Tibial nerve (tissue), 4 donors: ENCODE measurements at regions not wholly inside any gene's neighbourhood (a gene's known extent, or its start where the extent isn't known, plus 50 kb on each side); places are given as distances from the start of the nearest gene placed in this dataset.
A peak's percentile ranks its signal among the peaks of the same experiment; 100 is the strongest.

ENCODE experiments used
- DNase-seq, 2 donors: peaks; one replicate each; pipeline ENCODE4 v3.0.0-alpha.2; 2019; ENCODE audit warnings: low spot score in 2 of 2
- H3K27ac ChIP-seq, 4 donors: fragments of 200-600 bp; sonication (generic) in 3 of 4; one replicate each; pipeline ENCODE4 v1.5.1; 2017 to 2019; ENCODE audit warnings: mild to moderate bottlenecking in 1 of 4
- H3K27me3 ChIP-seq, 2 donors: fragments of 200-600 bp; sonication (generic) in 1 of 2; one replicate each; pipeline versions ENCODE4 v1.5.1 to v1.6.0; 2017 to 2019
- H3K36me3 ChIP-seq, 3 donors: fragments of 200-600 bp; sonication (generic); one replicate each; pipeline ENCODE4 v1.5.1; 2018 to 2019
- H3K4me1 ChIP-seq, 4 donors: fragments of 200-600 bp; sonication (generic) in 3 of 4; one replicate each; pipeline ENCODE4 v1.5.1; 2017 to 2019
- H3K4me3 ChIP-seq, 4 donors: fragments of 200-600 bp; sonication (generic) in 3 of 4; one replicate each; pipeline ENCODE4 v1.5.1; 2017 to 2019; ENCODE audit warnings: mild to moderate bottlenecking in 1 of 4, moderate library complexity in 1 of 4
- H3K9me3 ChIP-seq, 4 donors: fragments of 200-600 bp; sonication (generic) in 3 of 4; one replicate each; pipeline ENCODE4 v1.5.1; 2017 to 2019
- CTCF ChIP-seq, 5 experiments: fragments of 200-600 bp in 3 of 5; fragments of 450-650 bp in 2 of 5; sonication (generic) in 3 of 5; IDR thresholded peaks; one replicate each; pipeline ENCODE4 v1.5.1; 2016 to 2019; ENCODE audit warnings: antibody characterized with exemption in 5 of 5, mild to moderate bottlenecking in 3 of 5, moderate library complexity in 2 of 5
- EP300 ChIP-seq, 2 donors: sonication (generic); formaldehyde crosslinking; IDR thresholded peaks; one replicate each; pipeline ENCODE4 v1.6.1; 2017; ENCODE audit warnings: antibody characterized with exemption in 2 of 2, mild to moderate bottlenecking in 1 of 2
- POLR2A ChIP-seq, 2 donors: fragments of 450-650 bp; IDR thresholded peaks; one replicate each; pipeline ENCODE4 v1.6.1; 2017; ENCODE audit warnings: antibody characterized with exemption in 2 of 2, mild to moderate bottlenecking in 2 of 2, moderate library complexity in 2 of 2
- WGBS, 2 donors: methylation state at CpG; one replicate each; pipeline ENCODE4 v1.1.5; 2018; 5-methylcytosine and 5-hydroxymethylcytosine counted together

- H3K27ac ChIP-seq, result no peak overlapping the region
Observed at GRCh38 chr4:152197211-152197610, 338.7 kb downstream of the FBXW7 start.

DNA sequence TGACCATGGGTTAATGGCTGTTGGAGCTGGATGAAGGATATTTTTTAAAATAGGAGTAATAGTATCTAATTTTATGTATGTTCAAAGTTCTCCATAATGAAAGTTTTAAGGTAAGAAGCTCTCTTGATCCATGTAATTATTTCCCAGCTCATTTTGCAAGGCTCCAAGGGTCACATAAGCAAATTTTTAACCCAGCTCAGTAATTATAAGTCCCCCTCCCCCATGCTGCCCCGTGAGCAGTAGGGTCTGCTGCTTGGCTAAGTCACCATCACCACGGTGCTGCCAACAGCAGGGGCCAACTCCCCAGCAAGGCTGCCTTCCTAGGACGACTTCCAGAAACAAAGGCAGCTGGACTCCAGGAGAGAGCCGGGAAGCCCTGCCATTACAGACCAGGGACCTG is 340.0 kb downstream of the FBXW7 start:
- no peak for DNase-seq
- TF ChIP-seq POLR2A (IDR thresholded peaks at IDR 0.05), result no peak
- TF ChIP-seq EP300 (IDR thresholded peaks at IDR 0.05), result no peak
- TF ChIP-seq CTCF (IDR thresholded peaks at IDR 0.05), result no peak
- no peaks in the 10 kb centered on the region for H3K36me3 ChIP-seq
- H3K4me3 ChIP-seq, result no peak overlapping the region
- 63 to 65% methylated on average over 4 of the region's 4 CpGs for WGBS, 2 donors
- no peaks in the 10 kb centered on the region for H3K27me3 ChIP-seq
- no peak overlapping the region for H3K27ac ChIP-seq
- peaks cover 0 to 3% (median 0%) of the 10 kb centered on the region in 4 donors for H3K9me3 ChIP-seq
- H3K4me1 ChIP-seq, result no peaks in the 10 kb centered on the region

More at GRCh38 chr4:152197211-152197610, 338.7 kb downstream of the FBXW7 start:
- H3K4me1 ChIP-seq, result no peaks in the 10 kb centered on the region
- no peak for DNase-seq
- H3K36me3 ChIP-seq, result no peaks in the 10 kb centered on the region
- no peak for TF ChIP-seq CTCF (IDR thresholded peaks at IDR 0.05)
- TF ChIP-seq EP300 (IDR thresholded peaks at IDR 0.05), result peak in 1 of 2 donors; percentile 8
- WGBS, 2 donors, result 37 to 38% methylated on average over 6 of the region's 6 CpGs
- no peak overlapping the region for H3K4me3 ChIP-seq
- H3K9me3 ChIP-seq, result peaks cover 0 to 3% (median 0%) of the 10 kb centered on the region in 4 donors
- no peaks in the 10 kb centered on the region for H3K27me3 ChIP-seq

GRCh38 chr4:152193059-152193458 is 342.8 kb downstream of the FBXW7 start:
- Histone ChIP-seq H3K27me3 (no peaks in the 10 kb centered on the region), H3K9me3 (peaks cover 0 to 3% (median 0%) of the 10 kb centered on the region in 4 donors), H3K4me3 (no peak overlapping the region), H3K27ac (no peak overlapping the region), H3K36me3 (no peaks in the 10 kb centered on the region), H3K4me1 (no peaks in the 10 kb centered on the region)
- DNase-seq, result no peak
- TF ChIP-seq EP300 (IDR thresholded peaks at IDR 0.05) (no peak), POLR2A (IDR thresholded peaks at IDR 0.05) (no peak), CTCF (IDR thresholded peaks at IDR 0.05) (no peak)
- WGBS, 2 donors, result 91 to 92% methylated on average over 2 of the region's 2 CpGs

- H3K27me3 ChIP-seq, result no peaks in the 10 kb centered on the region
- WGBS, 2 donors, result 97% methylated on average over 7 of the region's 7 CpGs
- H3K9me3 ChIP-seq, result peaks cover 0 to 3% (median 0%) of the 10 kb centered on the region in 4 donors
- H3K4me1 ChIP-seq, result no peaks in the 10 kb centered on the region
- no peak overlapping the region for H3K4me3 ChIP-seq
- no peak for DNase-seq
- no peak overlapping the region for H3K27ac ChIP-seq
- no peak for TF ChIP-seq EP300 (IDR thresholded peaks at IDR 0.05)
- no peaks in the 10 kb centered on the region for H3K36me3 ChIP-seq
Observed at GRCh38 chr4:152190907-152191306, 345.0 kb downstream of the FBXW7 start.

GRCh38 chr4:152189451-152190179 is 346.3 kb downstream of the FBXW7 start:
- Histone ChIP-seq H3K27me3 (no peaks in the 10 kb centered on the region), H3K27ac (no peak overlapping the region), H3K4me3 (no peak overlapping the region), H3K36me3 (no peaks in the 10 kb centered on the region), H3K4me1 (no peaks in the 10 kb centered on the region), H3K9me3 (peaks cover 0 to 3% (median 0%) of the 10 kb centered on the region in 4 donors)
- TF ChIP-seq POLR2A (IDR thresholded peaks at IDR 0.05) (no peak), EP300 (IDR thresholded peaks at IDR 0.05) (no peak), CTCF (IDR thresholded peaks at IDR 0.05) (no peak)
- WGBS, 2 donors, result 60 to 63% methylated on average over 4 of the region's 4 CpGs
- DNase-seq, result no peak
